Psoas muscle (tissue), 7 donors: ENCODE measurements at regions not wholly inside any gene's neighbourhood (a gene's known extent, or its start where the extent isn't known, plus 50 kb on each side); places are given as distances from the start of the nearest gene placed in this dataset.

Experiments used
- ATAC-seq, 4 donors: fragments of 200-7000 bp; cut with Tn5 transposase; one replicate each; pipeline ENCODE4 v1.9.1; 2020; ENCODE audit warnings: moderate library complexity in 3 of 4, mild to moderate bottlenecking in 2 of 4
- DNase-seq, 2 donors: peaks; one replicate each; pipeline ENCODE4 v3.0.0-alpha.2; 2020
- H3K27ac ChIP-seq: fragments of 200-600 bp; one replicate; pipeline ENCODE4 v1.8.0; 2022
- H3K27me3 ChIP-seq, 3 donors: fragments of 200-600 bp in 1 of 3; one replicate each; pipeline versions ENCODE4 v1.6.1 to v1.8.0; 2013 to 2022; ENCODE audit warnings: low read length in 2 of 3, mild to moderate bottlenecking in 2 of 3, moderate library complexity in 1 of 3; ENCODE audit not compliant: insufficient read depth in 3 of 3
- H3K36me3 ChIP-seq, 2 donors: fragments of 200-600 bp in 1 of 2; one replicate each; pipeline versions ENCODE4 v1.6.1 to v1.8.0; 2013 to 2022; ENCODE audit warnings: low read depth in 1 of 2, mild to moderate bottlenecking in 1 of 2, moderate library complexity in 1 of 2; ENCODE audit not compliant: insufficient read depth in 1 of 2
- H3K4me1 ChIP-seq: fragments of 200-600 bp; one replicate; pipeline ENCODE4 v1.8.0; 2022
- H3K4me3 ChIP-seq: fragments of 200-600 bp; one replicate; pipeline ENCODE4 v1.8.0; 2022; ENCODE audit warnings: mild to moderate bottlenecking
- H3K9me3 ChIP-seq: fragments of 200-600 bp; one replicate; pipeline ENCODE4 v1.8.0; 2022
- CTCF ChIP-seq: fragments of 200-600 bp; IDR thresholded peaks from one replicate; pipeline ENCODE4 v1.8.0; 2022; ENCODE audit warnings: antibody characterized with exemption
- WGBS, 3 donors: extraction: QIAGEN DNeasy Blood & Tissue Kit; methylation state at CpG; one replicate each; pipeline versions ENCODE4 v1.1.6 to v1.1.7; 2013; 5-methylcytosine and 5-hydroxymethylcytosine counted together
- intact Hi-C, 2 donors: fragments of 100-400 bp; cut with DNase I; formaldehyde crosslinking; loops; one replicate each; pipeline versions ENCODE4 v1.11.0 to v1.14.2; 2022
- donor health status: healthy with polysubstance abuse.
- donor health status: DM: no; HTN: no; CAD: no; lungs with moderate emphysema.
- donor health status: Bipolar disorder and iron deficiency.
- donor health status: healthy.
- donor health status: DM: yes; HTN: yes; CAD: no.
- donor health status: DM: no; HTN: no; CAD: no.
- donor health status: DM: yes; HTN: yes; CAD: no.

GRCh38 chr5:57734296-57734695 is 251.7 kb upstream of the ACTBL2 start:
- Histone ChIP-seq H3K27me3 (no peaks in the 10 kb centered on the region), H3K36me3 (no peaks in the 10 kb centered on the region), H3K27ac (no peak overlapping the region), H3K4me3 (no peak overlapping the region), H3K4me1 (no peaks in the 10 kb centered on the region), H3K9me3 (no peaks in the 10 kb centered on the region)
- WGBS, 3 donors = 33 to 47% (median 37%) methylated on average over 3 of the region's 3 CpGs
- ATAC-seq (no peak), DNase-seq (no peak)
- intact Hi-C loops = no loop called here
- TF ChIP-seq CTCF = no peak

GRCh38 chr5:57727591-57727990 is 245.0 kb upstream of the ACTBL2 start:
- Histone ChIP-seq H3K27me3 (no peaks in the 10 kb centered on the region), H3K36me3 (no peaks in the 10 kb centered on the region), H3K9me3 (peaks cover 5% of the 10 kb centered on the region), H3K4me3 (no peak overlapping the region), H3K4me1 (peaks cover 13% of the 10 kb centered on the region), H3K27ac (no peak overlapping the region)
- intact Hi-C loops = no loop called here
- ATAC-seq (no peak), DNase-seq (no peak)
- TF ChIP-seq CTCF = no peak

- intact Hi-C loops = no loop called here
- no peaks in the 10 kb centered on the region for H3K36me3 ChIP-seq
- H3K27me3 ChIP-seq = no peaks in the 10 kb centered on the region
- no peak for TF ChIP-seq CTCF
- peaks cover 5% of the 10 kb centered on the region for H3K9me3 ChIP-seq
- H3K27ac ChIP-seq = peak overlapping the region; percentile 39
- WGBS, 3 donors = 46 to 76% (median 54%) methylated on average over 7 of the region's 7 CpGs
- no peak overlapping the region for H3K4me3 ChIP-seq
- no peak for DNase-seq
- ATAC-seq = peak in 3 of 4 donors; percentile 61 to 80 (median 76)
- H3K4me1 ChIP-seq = peaks cover 13% of the 10 kb centered on the region
Observed at GRCh38 chr5:57725658-57726504, 243.3 kb upstream of the ACTBL2 start.

- TF ChIP-seq CTCF = no peak
- Histone ChIP-seq H3K4me3 (no peak overlapping the region), H3K27ac (no peak overlapping the region), H3K27me3 (no peaks in the 10 kb centered on the region), H3K4me1 (peaks cover 13% of the 10 kb centered on the region), H3K9me3 (peaks cover 5% of the 10 kb centered on the region), H3K36me3 (no peaks in the 10 kb centered on the region)
- 91 to 98% (median 95%) methylated on average over 2 of the region's 2 CpGs for WGBS, 3 donors
- ATAC-seq (no peak), DNase-seq (no peak)
- intact Hi-C loops = no loop called here
Observed at GRCh38 chr5:57724836-57725235, 242.2 kb upstream of the ACTBL2 start.

GRCh38 chr5:57721226-57721625 is 238.6 kb upstream of the ACTBL2 start:
- H3K4me1 ChIP-seq = peaks cover 13% of the 10 kb centered on the region
- ATAC-seq = no peak
- no peak overlapping the region for H3K27ac ChIP-seq
- no peaks in the 10 kb centered on the region for H3K9me3 ChIP-seq
- H3K36me3 ChIP-seq = no peaks in the 10 kb centered on the region
- H3K27me3 ChIP-seq = no peaks in the 10 kb centered on the region
- intact Hi-C loops = no loop called here
- WGBS, 3 donors = 50 to 71% (median 58%) methylated on average over 4 of the region's 4 CpGs
- TF ChIP-seq CTCF = no peak
- DNase-seq = no peak
- no peak overlapping the region for H3K4me3 ChIP-seq
